GM23338 (cell line): ENCODE measurements at regions not wholly inside any gene's neighbourhood (a gene's known extent, or its start where the extent isn't known, plus 50 kb on each side); places are given as distances from the start of the nearest gene placed in this dataset.

Source experiments
- ATAC-seq: fragments of 200-7000 bp; cut with Tn5 transposase; 3 replicates; pipeline ENCODE4 v1.9.1; 2020
- DNase-seq: peaks from one replicate; pipeline ENCODE4 v3.0.0-alpha.2; 2015; ENCODE audit warnings: low spot score
- H2AFZ ChIP-seq: fragments of 200-600 bp; sonication (generic); 2 replicates; pipeline ENCODE4 v1.8.0; 2016; ENCODE audit warnings: antibody characterized with exemption, mild to moderate bottlenecking, moderate library complexity
- H3F3A ChIP-seq: fragments of 200-600 bp; sonication (generic); replicated peaks from 2 replicates; pipeline ENCODE4 v1.8.0; 2017; ENCODE audit warnings: antibody characterized with exemption, mixed run types, low read depth
- H3K27ac ChIP-seq: fragments of 200-600 bp; sonication (generic); 2 replicates; pipeline ENCODE4 v1.6.1; 2016; ENCODE audit warnings: low read depth
- H3K27me3 ChIP-seq: fragments of 200-600 bp; sonication (generic); 2 replicates; pipeline ENCODE4 v1.8.0; 2016; ENCODE audit warnings: mild to moderate bottlenecking, mixed run types, moderate library complexity; ENCODE audit not compliant: insufficient read depth
- H3K36me3 ChIP-seq: fragments of 200-600 bp; sonication (generic); 2 replicates; pipeline ENCODE4 v1.8.0; 2016; ENCODE audit warnings: mild to moderate bottlenecking; ENCODE audit not compliant: insufficient read depth
- H3K4me1 ChIP-seq: fragments of 200-600 bp; sonication (generic); 2 replicates; pipeline ENCODE4 v1.8.0; 2016; ENCODE audit warnings: mild to moderate bottlenecking, moderate library complexity; ENCODE audit not compliant: insufficient read depth
- H3K4me2 ChIP-seq: fragments of 200-600 bp; sonication (generic); 2 replicates; pipeline ENCODE4 v1.7.1; 2017; ENCODE audit warnings: mixed run types
- H3K4me3 ChIP-seq: fragments of 200-600 bp; sonication (generic); 2 replicates; pipeline ENCODE4 v1.6.1; 2016; ENCODE audit warnings: mixed run types
- H3K79me2 ChIP-seq: fragments of 200-600 bp; sonication (generic); replicated peaks from 2 replicates; pipeline ENCODE4 v1.8.0; 2017; ENCODE audit warnings: mild to moderate bottlenecking; ENCODE audit not compliant: insufficient read depth
- H3K9me2 ChIP-seq: fragments of 200-600 bp; sonication (generic); 2 replicates; pipeline ENCODE4 v1.8.0; 2017; ENCODE audit not compliant: insufficient read depth
- H4K20me1 ChIP-seq: fragments of 200-600 bp; sonication (generic); replicated peaks from 2 replicates; pipeline ENCODE4 v1.8.0; 2017; ENCODE audit warnings: mild to moderate bottlenecking; ENCODE audit not compliant: insufficient read depth
- H3K27ac Mint-ChIP-seq: 2 replicates; pipeline ENCODE4 v1.8.0; 2020; ENCODE audit warnings: inconsistent platforms, mild to moderate bottlenecking, moderate library complexity, mixed read lengths
- H3K27me3 Mint-ChIP-seq: 3 replicates; pipeline ENCODE4 v1.8.0; 2022; ENCODE audit warnings: low read depth, mild to moderate bottlenecking, moderate library complexity, mixed read lengths, inconsistent platforms; ENCODE audit not compliant: insufficient read depth, poor library complexity
- H3K36me3 Mint-ChIP-seq: 3 replicates; pipeline ENCODE4 v1.8.0; 2021; ENCODE audit warnings: low read depth, mild to moderate bottlenecking, inconsistent platforms, moderate library complexity, mixed read lengths
- H3K4me1 Mint-ChIP-seq: 3 replicates; pipeline ENCODE4 v1.8.0; 2020; ENCODE audit warnings: mild to moderate bottlenecking, inconsistent platforms, mixed read lengths
- H3K4me3 Mint-ChIP-seq: 3 replicates; pipeline ENCODE4 v1.8.0; 2021; ENCODE audit warnings: moderate library complexity, mild to moderate bottlenecking, inconsistent platforms, mixed read lengths
- H3K9me3 Mint-ChIP-seq: 3 replicates; pipeline ENCODE4 v1.8.0; 2020; ENCODE audit warnings: moderate library complexity, mild to moderate bottlenecking, inconsistent platforms, mixed read lengths
- CREB1 ChIP-seq: fragments of 250-450 bp; sonication (Bioruptor Pico); IDR thresholded peaks from 2 replicates; pipeline ENCODE4 v1.5.0; 2020; ENCODE audit warnings: low read depth, mild to moderate bottlenecking, moderate library complexity
- CTCF ChIP-seq, 2 experiments: fragments of 200-600 bp in 1 of 2; sonication (generic) in 1 of 2; conservative IDR thresholded peaks; 2 replicates each; pipeline versions ENCODE4 v1.5.1 to v1.6.1; 2016 to 2017; ENCODE audit warnings: antibody characterized with exemption in 2 of 2, low read depth in 2 of 2, mild to moderate bottlenecking in 2 of 2, moderate library complexity in 1 of 2
- ETS1 ChIP-seq: IDR thresholded peaks from 2 replicates; pipeline ENCODE4 v1.6.1; 2016; ENCODE audit warnings: antibody characterized with exemption
- EZH2 ChIP-seq: fragments of 200-600 bp; sonication (generic); IDR thresholded peaks from one replicate; pipeline ENCODE4 v1.8.0; 2017; ENCODE audit warnings: antibody characterized with exemption, mild to moderate bottlenecking, low read depth; ENCODE audit not compliant: unreplicated experiment
- EZH2phosphoT487 ChIP-seq: fragments of 200-600 bp; sonication (generic); IDR thresholded peaks from one replicate; pipeline ENCODE4 v1.8.1; 2018; ENCODE audit warnings: antibody characterized with exemption; ENCODE audit not compliant: unreplicated experiment
- JUNB ChIP-seq: IDR thresholded peaks from one replicate; pipeline ENCODE4 v1.6.1; 2016; ENCODE audit warnings: antibody characterized with exemption; ENCODE audit not compliant: unreplicated experiment
- NANOG ChIP-seq: IDR thresholded peaks from 2 replicates; pipeline ENCODE4 v1.6.1; 2016; ENCODE audit warnings: antibody characterized with exemption, borderline replicate concordance
- POLR2AphosphoS5 ChIP-seq: IDR thresholded peaks from 2 replicates; pipeline ENCODE4 v1.6.1; 2016; ENCODE audit warnings: antibody characterized with exemption, low read depth
- REST ChIP-seq: IDR thresholded peaks from one replicate; pipeline ENCODE4 v1.6.1; 2018; ENCODE audit warnings: antibody characterized with exemption; ENCODE audit not compliant: unreplicated experiment
- STAT1 ChIP-seq: IDR thresholded peaks from one replicate; pipeline ENCODE4 v1.6.1; 2016; ENCODE audit warnings: antibody characterized with exemption; ENCODE audit not compliant: unreplicated experiment
- ZNF114 ChIP-seq: fragments of 250-450 bp; sonication (Bioruptor Pico); IDR thresholded peaks from 2 replicates; pipeline ENCODE4 v1.5.0; 2020; ENCODE audit warnings: mild to moderate bottlenecking, moderate library complexity
- ZNF331 ChIP-seq: fragments of 250-450 bp; sonication (Bioruptor Pico); IDR thresholded peaks from 2 replicates; pipeline ENCODE4 v1.5.0; 2020; ENCODE audit warnings: low read depth, mild to moderate bottlenecking, moderate library complexity
- ZNF462 ChIP-seq: fragments of 250-450 bp; sonication (Bioruptor Pico); IDR thresholded peaks from 2 replicates; pipeline ENCODE4 v1.5.0; 2020; ENCODE audit warnings: mild to moderate bottlenecking, moderate library complexity

GRCh38 chr15:98596131-98596530 lies 52.2 kb upstream of the IGF1R start:
- Histone ChIP-seq H3K79me2 (no peaks in the 10 kb centered on the region), H3K4me1 (0 out of 2 replicates have a peak, but pooled peaks cover 17% of the 10 kb centered on the region), H4K20me1 (no peaks in the 10 kb centered on the region), H3K27me3 (no peaks in the 10 kb centered on the region), H2AFZ (no peak overlapping the region), H3K4me2 (no peak overlapping the region), H3K4me3 (no peak overlapping the region), H3K9me2 (no peaks in the 10 kb centered on the region), H3K36me3 (no peaks in the 10 kb centered on the region), H3K27ac (no peak overlapping the region), H3F3A (no peaks in the 10 kb centered on the region)
- H3K36me3 Mint-ChIP-seq = no peaks in the 10 kb centered on the region
- TF ChIP-seq POLR2AphosphoS5 = no peak
- no peak for TF ChIP-seq CREB1 (CRISPR knock-in tag)
- TF ChIP-seq EZH2phosphoT487 = no peak
- TF ChIP-seq JUNB = no peak
- TF ChIP-seq NANOG = no peak
- TF ChIP-seq CTCF (conservative IDR thresholded peaks at IDR 0.05; ENCODE audit: low read depth in 2 of 2) = no peak
- no peak for TF ChIP-seq ZNF462 (CRISPR knock-in tag)
- TF ChIP-seq ETS1 = no peak
- TF ChIP-seq EZH2 = no peak
- no peak for TF ChIP-seq REST
- TF ChIP-seq ZNF331 = no peak
- no peak for TF ChIP-seq ZNF114 (CRISPR knock-in tag)
- TF ChIP-seq STAT1 = no peak
- no peak overlapping the region for H3K27ac Mint-ChIP-seq
- no peak for ATAC-seq
- no peak overlapping the region for H3K4me3 Mint-ChIP-seq
- H3K4me1 Mint-ChIP-seq = peaks cover 23% of the 10 kb centered on the region
- H3K9me3 Mint-ChIP-seq = peaks cover 3% of the 10 kb centered on the region; the same call in 2 of the 3 replicates
- peaks cover 4% of the 10 kb centered on the region for H3K27me3 Mint-ChIP-seq
- DNase-seq = no peak
